ENCODE measurements at regions not wholly inside any gene's neighbourhood (a gene's known extent, or its start where the extent isn't known, plus 50 kb on each side); places are given as distances from the start of the nearest gene placed in this dataset.

GRCh38 chr4:81527709-81528108 lies 56.0 kb upstream of the RASGEF1B start:
- no peak overlapping the region for H2AFZ ChIP-seq (ENCODE audit: control insufficient read depth, low read depth, low read length)
- H3K4me1 ChIP-seq (ENCODE audit: control insufficient read depth, insufficient read depth, low read length), result no peaks in the 10 kb centered on the region
- FAIRE-seq, result no peak
- no peak for DNase-seq (ENCODE audit: low read depth, low spot score)
- peaks cover 4% of the 10 kb centered on the region; the same call in 2 of the 3 replicates for H3K9me3 ChIP-seq (replicated peaks; ENCODE audit: control insufficient read depth, insufficient read depth, low read length)
- H3K79me2 ChIP-seq (ENCODE audit: control insufficient read depth, insufficient read depth, low read length), result no peaks in the 10 kb centered on the region
- H3K4me2 ChIP-seq (ENCODE audit: control insufficient read depth, insufficient read depth), result no peak overlapping the region
- H3K4me3 ChIP-seq, result no peak overlapping the region
- WGBS (ENCODE audit: insufficient coverage, insufficient replicate concordance, low lambda C conversion rate, missing lambda C conversion rate), result 0% methylated on average over 1 of the region's 1 CpG
- TF ChIP-seq ZZZ3 (IDR thresholded peaks at IDR 0.05; ENCODE audit: control insufficient read depth, insufficient read length, low read depth) (no peak), PBX3 (IDR thresholded peaks at IDR 0.05; ENCODE audit: insufficient replicate concordance, low read depth, low read length) (no peak), EED (IDR thresholded peaks at IDR 0.05; ENCODE audit: low read depth) (no peak), PML (IDR thresholded peaks at IDR 0.05; ENCODE audit: low read length) (no peak), NFIC (IDR thresholded peaks at IDR 0.05; ENCODE audit: low read depth, low read length) (no peak), IRF4 (IDR thresholded peaks at IDR 0.05; ENCODE audit: low read depth, low read length) (no peak), NKRF (conservative IDR thresholded peaks at IDR 0.05) (no peak), TAF1 (IDR thresholded peaks at IDR 0.05; ENCODE audit: borderline replicate concordance, low read depth, low read length) (no peak), BACH1 (IDR thresholded peaks at IDR 0.05; ENCODE audit: borderline replicate concordance) (no peak), PAX5 (IDR thresholded peaks at IDR 0.05; ENCODE audit: borderline replicate concordance, low read depth, low read length) (no peak), SREBF1 (IDR thresholded peaks at IDR 0.05; ENCODE audit: low read length) (no peak), CEBPB (IDR thresholded peaks at IDR 0.05; ENCODE audit: borderline replicate concordance in 1 of 2, low read depth in 2 of 2, low read length in 2 of 2) (no peak)
- TF ChIP-seq, protein P1, sequence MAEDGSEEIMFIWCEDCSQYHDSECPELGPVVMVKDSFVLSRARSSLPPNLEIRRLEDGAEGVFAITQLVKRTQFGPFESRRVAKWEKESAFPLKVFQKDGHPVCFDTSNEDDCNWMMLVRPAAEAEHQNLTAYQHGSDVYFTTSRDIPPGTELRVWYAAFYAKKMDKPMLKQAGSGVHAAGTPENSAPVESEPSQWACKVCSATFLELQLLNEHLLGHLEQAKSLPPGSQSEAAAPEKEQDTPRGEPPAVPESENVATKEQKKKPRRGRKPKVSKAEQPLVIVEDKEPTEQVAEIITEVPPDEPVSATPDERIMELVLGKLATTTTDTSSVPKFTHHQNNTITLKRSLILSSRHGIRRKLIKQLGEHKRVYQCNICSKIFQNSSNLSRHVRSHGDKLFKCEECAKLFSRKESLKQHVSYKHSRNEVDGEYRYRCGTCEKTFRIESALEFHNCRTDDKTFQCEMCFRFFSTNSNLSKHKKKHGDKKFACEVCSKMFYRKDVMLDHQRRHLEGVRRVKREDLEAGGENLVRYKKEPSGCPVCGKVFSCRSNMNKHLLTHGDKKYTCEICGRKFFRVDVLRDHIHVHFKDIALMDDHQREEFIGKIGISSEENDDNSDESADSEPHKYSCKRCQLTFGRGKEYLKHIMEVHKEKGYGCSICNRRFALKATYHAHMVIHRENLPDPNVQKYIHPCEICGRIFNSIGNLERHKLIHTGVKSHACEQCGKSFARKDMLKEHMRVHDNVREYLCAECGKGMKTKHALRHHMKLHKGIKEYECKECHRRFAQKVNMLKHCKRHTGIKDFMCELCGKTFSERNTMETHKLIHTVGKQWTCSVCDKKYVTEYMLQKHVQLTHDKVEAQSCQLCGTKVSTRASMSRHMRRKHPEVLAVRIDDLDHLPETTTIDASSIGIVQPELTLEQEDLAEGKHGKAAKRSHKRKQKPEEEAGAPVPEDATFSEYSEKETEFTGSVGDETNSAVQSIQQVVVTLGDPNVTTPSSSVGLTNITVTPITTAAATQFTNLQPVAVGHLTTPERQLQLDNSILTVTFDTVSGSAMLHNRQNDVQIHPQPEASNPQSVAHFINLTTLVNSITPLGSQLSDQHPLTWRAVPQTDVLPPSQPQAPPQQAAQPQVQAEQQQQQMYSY (CRISPR knock-in tag; IDR thresholded peaks at IDR 0.05), result no peak
- SMC1A ChIA-PET (ENCODE audit: uncharacterized antibody, unreplicated experiment), result no interaction called here
- CTCF ChIA-PET, result no interaction called here
- no TSS peak for BruUV-seq (replicated peaks)
- no peaks in the 10 kb centered on the region for H3K36me3 ChIP-seq (ENCODE audit: control insufficient read depth in 2 of 2, insufficient read depth in 2 of 2, low read length in 1 of 2)
- no peak overlapping the region for H3K27ac ChIP-seq (ENCODE audit: control insufficient read depth, insufficient read depth)
- H3K27me3 ChIP-seq (replicated peaks in 1 of 2; ENCODE audit: control insufficient read depth in 2 of 2, insufficient read depth in 2 of 2, low read length in 1 of 2), result no peaks in the 10 kb centered on the region; a peak in 1 of 4 replicates
- H4K20me1 ChIP-seq (ENCODE audit: control insufficient read depth, insufficient read depth), result no peaks in the 10 kb centered on the region
- RAD21 ChIA-PET (ENCODE audit: unreplicated experiment), result no interaction called here
- in situ Hi-C loops (cut with MboI), result no loop called here
- no peak for ATAC-seq
- POLR2A ChIA-PET, result no interaction called here
- intact Hi-C loops (cut with micrococcal nuclease; ENCODE audit: unreplicated experiment), result no loop called here
- no peak overlapping the region for H3K9ac ChIP-seq (ENCODE audit: control insufficient read depth, insufficient read depth, low read length)

Data from GM12878 (cell line).